CD1c-positive myeloid dendritic cell (primary cell): ENCODE measurements at regions not wholly inside any gene's neighbourhood (a gene's known extent, or its start where the extent isn't known, plus 50 kb on each side); places are given as distances from the start of the nearest gene placed in this dataset.
"Not testable (repeated sequence)": the region's sequence is repeated elsewhere in the genome, so short reads cannot be mapped to it uniquely, and the experiment has no call there.

ENCODE experiments used
- DNase-seq: peaks from one replicate; pipeline ENCODE4 v3.0.0-alpha.2; 2016; ENCODE audit errors: extremely low spot score

DNA sequence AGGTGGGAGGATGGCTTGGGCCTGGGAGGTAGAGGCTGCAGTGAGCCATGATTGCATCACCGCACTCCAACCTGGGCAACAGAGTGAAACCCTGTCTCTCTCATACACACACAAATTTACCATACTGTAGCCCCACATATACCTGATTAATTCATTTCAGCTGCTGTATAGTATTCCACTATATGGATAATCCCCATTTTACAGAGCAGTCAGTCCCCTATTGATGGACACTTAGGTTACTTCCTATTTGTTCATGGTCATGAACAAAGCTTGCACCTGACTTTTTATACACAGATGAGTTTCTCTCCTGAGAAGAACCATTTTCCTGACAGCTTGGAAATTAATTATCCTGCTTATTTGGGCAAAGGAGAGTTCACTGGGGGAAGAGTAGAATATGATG, 59.2 kb downstream of the EMX2 start:
- no peak for DNase-seq

GRCh38 chr10:117603081-117603480, 60.5 kb downstream of the EMX2 start:
- no peak for DNase-seq

DNA sequence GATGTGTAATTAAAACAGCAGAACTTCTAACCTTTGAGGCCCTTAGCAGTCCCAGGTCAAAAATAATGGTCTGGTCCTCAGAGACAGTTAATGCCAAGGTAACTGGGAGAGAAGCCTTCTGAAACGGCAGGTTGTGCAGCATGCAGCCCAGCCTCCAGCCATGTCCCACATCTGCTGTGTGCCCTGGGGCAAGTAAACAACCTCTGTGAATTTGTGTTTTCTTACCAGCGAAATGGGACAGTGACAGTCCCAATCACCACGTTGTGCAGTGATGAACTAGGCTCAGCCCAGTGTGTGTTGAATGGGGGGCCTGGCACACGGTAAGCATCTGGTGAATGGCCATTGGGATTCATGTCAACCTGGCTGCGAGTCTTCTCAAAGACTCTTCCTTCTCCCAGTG, 61.2 kb downstream of the EMX2 start:
- DNase-seq: no peak

GRCh38 chr10:117609095-117609795, 66.7 kb downstream of the EMX2 start:
- no peak for DNase-seq

DNA sequence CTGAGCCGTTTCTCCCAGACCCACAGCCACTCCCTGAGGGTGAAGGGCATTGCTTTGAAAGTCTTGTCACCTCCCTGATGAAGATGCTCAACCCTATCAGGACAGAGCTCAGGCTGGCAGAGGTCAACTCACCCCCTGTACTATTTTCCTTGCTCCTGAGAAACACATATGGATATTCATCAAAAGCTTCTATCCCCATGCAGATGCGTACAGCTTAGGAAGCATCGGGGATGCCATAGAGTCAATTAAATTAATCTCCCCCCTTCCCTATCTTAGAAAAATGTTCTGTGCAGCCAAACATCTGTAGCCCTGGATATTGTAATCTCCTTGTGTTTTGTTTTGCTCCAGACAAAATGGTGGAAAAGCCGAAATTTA, 67.2 kb downstream of the EMX2 start:
- DNase-seq: no peak

GRCh38 chr10:117610321-117610720, 67.8 kb downstream of the EMX2 start:
- no peak for DNase-seq

GRCh38 chr10:117612113-117612512, 69.6 kb downstream of the EMX2 start:
- no peak for DNase-seq

DNA sequence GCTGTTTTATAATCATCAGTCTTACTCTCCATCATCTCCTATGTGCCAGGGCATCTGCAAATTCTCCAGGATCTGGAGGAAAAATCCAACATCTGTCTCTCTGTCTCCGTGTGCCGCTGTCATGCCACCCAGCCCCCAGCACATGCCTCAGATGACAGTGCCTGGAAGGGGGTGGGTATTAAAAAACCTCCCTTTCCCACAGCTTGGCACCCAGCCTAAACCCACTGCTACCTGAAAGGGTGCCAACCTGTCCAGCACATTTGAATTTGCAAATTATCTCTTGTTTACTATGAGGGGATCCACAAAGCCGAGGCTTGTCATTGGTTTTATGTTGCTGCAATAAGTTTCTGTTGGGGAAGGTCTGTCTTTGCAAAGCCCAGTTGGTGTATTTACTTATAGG, 73.1 kb downstream of the EMX2 start:
- no peak for DNase-seq

DNA sequence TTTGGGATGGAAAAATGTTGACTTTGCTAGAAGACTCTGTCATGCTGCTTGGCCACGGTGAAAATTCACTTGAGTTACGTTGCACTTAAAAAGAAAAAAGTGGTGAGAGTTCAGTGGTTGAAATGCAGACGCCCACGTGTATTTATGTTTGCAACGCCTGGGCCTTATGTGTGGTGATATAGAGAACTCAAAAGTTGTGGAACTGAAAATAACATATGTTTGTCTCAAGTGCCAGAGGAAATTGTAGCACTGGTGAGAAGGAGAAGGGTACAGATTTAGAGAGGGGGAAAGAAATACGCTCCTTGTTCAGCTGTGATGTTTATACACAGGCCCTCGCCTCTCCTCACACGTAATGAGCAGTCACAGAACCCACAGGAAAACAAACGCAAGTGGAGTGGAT, 73.6 kb downstream of the EMX2 start:
- no peak for DNase-seq

DNA sequence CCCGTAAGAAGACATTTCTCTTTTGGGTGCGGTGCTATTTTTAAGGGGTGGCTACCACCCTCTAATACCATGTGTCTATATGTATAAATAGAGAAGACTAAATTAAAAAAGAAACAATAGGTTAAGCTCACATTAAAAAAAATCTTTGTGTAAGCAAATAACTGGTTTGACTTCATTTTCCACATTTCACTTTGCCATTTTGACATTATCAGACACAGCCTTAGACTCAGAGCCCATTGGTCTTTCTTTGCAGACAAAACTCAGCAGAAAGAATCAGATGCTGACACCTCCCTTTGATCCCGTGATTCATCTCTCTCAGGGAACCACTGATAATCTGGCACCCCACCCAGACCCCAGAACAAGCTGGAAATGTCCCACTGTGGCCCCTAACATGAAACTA, 74.5 kb downstream of the EMX2 start:
- no peak for DNase-seq

DNA sequence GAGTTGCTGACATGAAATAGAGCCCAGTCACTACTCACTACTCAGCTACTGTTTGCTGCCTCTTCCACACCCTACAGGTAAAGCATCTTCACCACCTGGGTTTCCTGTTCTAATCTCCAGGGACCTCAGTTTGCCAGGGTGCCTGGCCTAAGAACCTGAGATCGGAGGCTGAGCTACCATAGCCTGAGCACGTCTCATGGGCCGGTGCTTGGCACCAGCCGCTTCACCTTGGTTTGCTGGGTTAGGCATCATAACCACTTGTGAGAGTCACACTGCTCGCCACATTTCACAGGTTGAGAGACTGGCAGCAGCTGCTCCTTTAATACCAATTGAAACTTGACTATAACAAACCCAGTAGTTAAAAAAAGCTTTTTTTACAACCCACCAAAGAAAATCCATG, 75.1 kb downstream of the EMX2 start:
- no peak for DNase-seq

- no peak for DNase-seq
These were observed 76.7 kb downstream of the EMX2 start for GRCh38 chr10:117619223-117619622.

DNA sequence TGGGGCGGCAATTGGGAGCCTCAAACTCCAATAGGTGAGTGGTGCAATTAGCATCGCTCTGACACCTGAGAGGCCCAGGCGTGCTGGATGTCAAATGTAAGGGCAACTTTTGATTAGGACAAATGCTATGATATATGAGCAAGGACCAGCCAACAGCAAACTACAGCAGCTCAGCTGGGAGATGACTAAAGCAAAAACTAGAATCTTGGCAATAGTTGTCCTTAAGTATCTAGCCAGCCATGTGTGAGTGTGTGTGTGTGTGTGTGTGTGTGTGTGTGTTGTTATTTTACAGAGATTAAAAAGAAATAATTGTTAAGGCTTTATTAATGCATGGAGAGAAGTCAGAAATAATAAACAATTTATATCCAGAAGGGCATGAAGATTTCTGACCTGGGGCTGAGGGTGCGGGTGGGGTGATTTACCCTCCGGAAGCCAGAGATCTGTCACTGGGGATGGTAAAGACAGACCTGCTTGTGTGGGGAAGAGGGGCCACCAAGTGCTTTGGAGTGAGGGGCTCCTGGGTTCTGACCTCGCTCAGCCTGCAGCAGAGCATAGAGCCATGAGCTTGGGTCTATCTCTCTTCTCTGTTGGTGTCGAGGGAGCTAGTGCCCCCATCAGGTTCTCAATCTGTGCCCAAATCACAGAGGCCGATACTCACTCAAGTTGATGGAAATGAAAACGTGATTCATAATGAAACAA, 77.3 kb downstream of the EMX2 start:
- DNase-seq: no peak

DNA sequence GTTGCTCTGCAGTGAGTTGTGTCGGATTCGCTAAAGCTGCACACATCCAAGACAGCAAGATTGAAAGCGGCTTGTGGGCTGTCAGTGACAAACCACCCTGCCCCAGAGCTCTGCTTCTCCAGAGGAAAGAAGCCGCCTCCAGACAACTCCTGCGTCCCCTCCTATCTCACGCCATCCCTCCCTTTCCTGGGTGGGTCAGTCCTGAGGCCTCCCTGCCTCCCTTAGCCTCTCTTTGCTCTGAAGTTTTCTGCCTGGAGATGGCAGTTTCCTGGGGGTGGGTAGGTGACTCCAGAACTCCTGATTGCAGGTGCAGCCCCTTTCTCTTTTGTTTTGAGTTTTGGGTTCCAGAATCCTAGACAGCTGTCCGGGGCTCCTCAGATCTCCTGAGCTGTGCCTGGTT, 78.7 kb downstream of the EMX2 start:
- no peak for DNase-seq

GRCh38 chr10:117621795-117622420, 79.4 kb downstream of the EMX2 start:
- DNase-seq: no peak

GRCh38 chr10:117622471-117623184, 80.1 kb downstream of the EMX2 start:
- DNase-seq: no peak

GRCh38 chr10:117626228-117626627, 83.7 kb downstream of the EMX2 start:
- DNase-seq: no peak

DNA sequence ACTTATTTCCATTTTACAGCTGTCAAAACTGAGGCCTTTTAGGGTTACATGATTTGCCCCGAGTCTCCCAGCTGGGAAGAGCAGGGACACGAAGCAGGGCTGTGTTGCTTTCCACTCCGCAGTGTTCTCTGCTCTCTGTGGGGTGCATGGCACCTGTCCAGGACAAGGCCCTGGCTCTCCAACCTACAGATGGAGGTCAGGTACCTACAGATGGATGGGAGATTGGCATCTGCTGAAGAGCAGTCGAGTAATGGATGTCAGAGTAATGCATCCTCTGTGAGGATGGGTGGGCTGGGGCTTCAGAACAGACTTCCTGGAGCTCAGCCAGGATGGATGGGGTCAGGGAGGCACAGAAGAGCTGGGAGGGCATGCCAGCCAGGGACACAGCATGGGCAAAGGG, 85.0 kb downstream of the EMX2 start:
- DNase-seq: no peak

DNA sequence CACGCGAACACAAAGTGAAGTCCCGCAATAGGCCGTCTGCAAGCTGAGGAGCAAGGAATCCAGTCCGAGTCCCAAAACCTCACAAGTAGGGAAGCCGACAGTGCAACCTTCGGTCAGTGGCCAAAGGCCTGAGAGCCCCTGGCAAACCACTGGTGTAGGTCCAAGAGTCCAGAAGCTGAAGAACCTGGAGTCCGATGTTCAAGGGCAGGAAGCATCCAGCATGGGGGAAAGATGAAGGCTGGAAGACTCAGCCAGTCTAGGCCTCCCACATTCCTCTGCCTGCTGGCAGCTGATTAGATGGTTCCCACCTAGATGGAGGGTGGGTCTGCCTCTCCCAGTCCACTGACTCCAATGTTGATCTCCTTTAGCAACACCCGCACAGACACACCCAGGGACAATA, 87.2 kb downstream of the EMX2 start:
- DNase-seq: not testable (repeated sequence)

- no peak for DNase-seq
These were observed 89.0 kb downstream of the EMX2 start for GRCh38 chr10:117631276-117632145.

GRCh38 chr10:117632406-117632805, 89.9 kb downstream of the EMX2 start:
- no peak for DNase-seq

- DNase-seq: no peak
These were observed 93.3 kb downstream of the EMX2 start for GRCh38 chr10:117635826-117636225.
